GM18868 (cell line): ENCODE measurements at regions not wholly inside any gene's neighbourhood (a gene's known extent, or its start where the extent isn't known, plus 50 kb on each side); places are given as distances from the start of the nearest gene placed in this dataset.

Experiments used
- ATAC-seq: cut with Tn5 transposase; IDR thresholded peaks from one replicate; pipeline ENCODE4 v1.9.1; 2021; ENCODE audit warnings: mild to moderate bottlenecking, moderate library complexity; ENCODE audit not compliant: unreplicated experiment

GRCh38 chr10:78817361-78817760 is 251.4 kb upstream of the ZMIZ1 start:
- ATAC-seq, result no peak

DNA sequence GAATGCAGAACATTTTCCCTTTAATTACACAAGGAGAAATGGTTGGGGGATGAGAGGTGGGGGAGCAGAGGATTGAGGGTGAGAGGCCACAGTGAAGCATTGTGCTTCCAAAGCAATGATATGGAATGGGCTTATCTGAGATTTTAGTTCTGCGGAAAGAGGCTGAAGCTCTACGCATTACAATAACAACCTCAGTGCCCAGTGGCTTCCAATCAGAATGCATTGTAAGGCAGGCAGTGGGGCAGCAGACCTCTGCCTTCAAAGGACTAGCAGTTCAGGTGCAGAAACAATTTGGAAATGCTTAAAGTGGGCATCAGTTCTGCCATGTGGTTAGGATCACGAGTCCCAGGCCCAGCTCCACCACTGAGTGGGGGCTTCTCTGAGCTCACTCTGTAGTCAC is 251.0 kb upstream of the ZMIZ1 start:
- no peak for ATAC-seq

DNA sequence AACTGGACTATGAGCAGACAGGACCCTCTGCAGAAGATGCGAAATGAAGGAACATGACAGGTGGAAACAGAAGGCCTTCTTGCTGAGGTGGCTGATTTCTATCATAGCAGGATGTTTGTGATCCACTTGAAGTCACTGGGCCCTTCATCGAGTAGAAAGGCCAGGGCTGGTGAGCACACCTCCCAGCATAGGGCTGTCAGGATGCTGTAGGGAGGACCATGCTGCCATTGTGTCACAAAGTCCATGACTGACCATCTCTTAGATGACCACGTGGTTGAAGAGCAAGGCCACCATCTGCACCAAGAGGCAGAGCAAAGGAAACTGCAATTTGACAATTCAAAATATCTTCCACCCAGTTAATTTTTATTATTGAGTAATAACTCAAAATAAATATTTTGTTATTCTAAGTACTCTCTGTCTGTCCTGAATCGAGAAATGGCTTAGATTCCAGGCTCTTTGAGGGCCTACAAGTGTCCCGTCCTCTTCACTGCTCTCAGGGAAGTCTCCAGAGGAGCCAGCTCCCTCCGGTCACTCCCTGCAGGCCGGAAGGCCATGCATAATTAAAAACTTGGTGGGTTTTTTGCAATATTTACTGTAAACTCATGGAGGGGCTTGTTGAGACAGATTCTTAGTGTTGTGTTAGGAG is 249.3 kb upstream of the ZMIZ1 start:
- ATAC-seq, result no peak

GRCh38 chr10:78820007-78820362 is 248.8 kb upstream of the ZMIZ1 start:
- no peak for ATAC-seq

DNA sequence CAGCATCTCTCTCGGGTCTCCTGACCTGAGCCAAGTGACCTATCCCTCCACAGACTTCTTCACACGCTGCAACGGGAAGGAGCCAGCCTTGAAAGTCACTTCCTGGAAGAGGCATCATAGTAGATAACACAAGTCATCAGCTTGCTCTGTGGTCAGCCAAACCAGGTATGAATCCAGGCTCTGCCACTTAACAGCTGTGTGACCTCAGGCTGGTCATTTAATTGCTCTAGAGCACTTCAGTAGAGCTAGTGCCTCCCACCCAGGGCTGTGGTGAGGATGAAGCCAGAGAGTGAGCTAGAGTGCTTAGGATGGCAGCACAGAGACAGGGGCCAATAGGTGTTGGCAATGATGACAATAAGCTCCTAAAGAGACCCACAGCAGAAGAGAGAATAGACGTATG is 247.7 kb upstream of the ZMIZ1 start:
- ATAC-seq, result no peak

- no peak for ATAC-seq
Measured at GRCh38 chr10:78828647-78829539, 239.9 kb upstream of the ZMIZ1 start.

- ATAC-seq, result no peak
Measured at GRCh38 chr10:78829565-78829964, 239.2 kb upstream of the ZMIZ1 start.

- no peak for ATAC-seq
Measured at GRCh38 chr10:78830062-78830975, 238.4 kb upstream of the ZMIZ1 start.

DNA sequence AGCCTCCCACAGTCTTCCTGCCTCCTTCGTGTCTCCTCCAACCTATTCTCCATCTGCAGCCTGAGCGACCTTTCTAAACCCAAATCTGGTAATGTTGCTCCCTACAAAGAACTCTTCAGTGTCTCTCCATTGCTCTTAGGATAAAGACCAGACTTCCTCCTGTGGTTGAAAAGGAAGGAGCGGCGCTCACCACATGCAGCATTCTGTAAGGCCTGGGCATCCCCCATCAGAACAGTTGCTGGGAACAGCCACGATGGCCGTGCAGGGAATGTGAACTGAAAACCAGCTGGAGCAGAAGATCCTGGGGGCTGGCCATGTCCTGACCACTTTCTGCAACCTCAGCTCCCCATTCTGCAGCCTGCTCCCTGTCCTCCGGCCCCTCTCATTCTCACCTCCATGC is 237.8 kb upstream of the ZMIZ1 start:
- no peak for ATAC-seq

- ATAC-seq, result no peak
Measured at GRCh38 chr10:78831461-78831860, 237.3 kb upstream of the ZMIZ1 start.

GRCh38 chr10:78832281-78832680 is 236.5 kb upstream of the ZMIZ1 start:
- ATAC-seq, result no peak

DNA sequence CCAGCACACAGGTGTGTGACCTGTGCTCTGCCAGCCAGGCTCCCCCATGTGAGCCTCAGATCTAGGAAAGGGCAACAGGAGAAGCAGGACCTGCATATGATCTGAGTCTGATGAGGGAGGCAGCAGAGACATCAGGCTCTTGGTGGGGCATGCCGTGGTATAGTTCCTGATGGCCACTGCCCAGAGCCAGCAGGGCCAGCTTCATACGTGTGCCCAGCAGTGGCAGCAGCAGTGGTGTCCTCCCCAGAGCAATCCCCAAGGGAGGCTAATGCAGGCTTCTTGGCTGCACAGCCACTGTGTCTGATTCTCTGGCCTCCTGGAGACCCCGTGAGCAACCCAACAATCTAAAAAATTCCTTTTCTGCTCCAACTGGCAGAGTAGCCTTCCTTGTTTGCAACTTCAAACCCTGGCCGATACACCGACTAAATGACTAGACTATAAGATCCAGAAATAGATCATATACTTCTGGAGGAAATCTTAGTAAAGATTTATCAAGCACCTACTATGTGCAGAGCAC is 230.6 kb upstream of the ZMIZ1 start:
- ATAC-seq, result no peak

- ATAC-seq, result no peak
Measured at GRCh38 chr10:78843495-78843894, 225.3 kb upstream of the ZMIZ1 start.

GRCh38 chr10:78844960-78845607 is 223.7 kb upstream of the ZMIZ1 start:
- no peak for ATAC-seq

DNA sequence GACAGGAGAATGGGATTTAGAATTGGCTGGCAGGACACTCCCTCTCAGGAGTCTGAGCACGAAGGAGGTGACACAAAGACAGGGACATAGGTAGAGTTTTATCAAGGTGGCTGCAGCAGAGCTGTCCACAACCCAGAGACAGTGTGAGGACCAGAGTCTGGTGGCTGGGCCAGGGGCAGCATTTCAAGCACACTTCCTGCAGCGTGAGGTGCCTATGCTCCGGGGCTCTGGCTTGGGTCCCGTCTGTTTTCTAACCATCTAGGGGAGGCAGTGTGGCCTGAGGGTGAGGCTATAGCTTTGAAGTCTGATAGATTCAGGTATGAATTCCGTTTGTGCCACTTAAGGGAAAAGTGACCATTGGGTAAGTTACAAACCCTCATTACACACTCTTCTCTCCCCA is 222.7 kb upstream of the ZMIZ1 start:
- ATAC-seq, result no peak

DNA sequence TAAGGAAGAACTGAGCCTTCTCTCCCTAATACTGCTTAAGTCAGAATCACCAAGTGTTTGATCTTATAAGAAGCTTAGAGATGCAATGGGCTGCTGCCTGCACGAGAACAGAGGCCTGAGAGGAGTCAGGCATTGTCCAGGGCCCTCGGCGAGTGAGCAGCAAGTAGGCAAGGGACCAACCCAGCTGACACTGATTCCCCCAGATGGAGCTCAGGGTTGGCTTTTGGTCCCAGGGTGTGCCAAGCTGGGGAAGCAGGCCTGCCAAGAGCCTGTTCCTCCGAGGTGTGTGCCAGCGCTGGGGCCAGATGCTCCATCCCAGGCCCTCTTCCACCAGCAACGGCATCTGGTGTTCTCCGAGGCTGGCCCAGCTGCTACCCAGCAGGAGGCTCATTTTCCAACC is 222.0 kb upstream of the ZMIZ1 start:
- no peak for ATAC-seq

GRCh38 chr10:78847485-78847884 is 221.3 kb upstream of the ZMIZ1 start:
- ATAC-seq, result no peak

GRCh38 chr10:78849115-78849514 is 219.7 kb upstream of the ZMIZ1 start:
- no peak for ATAC-seq

GRCh38 chr10:78849731-78850130 is 219.0 kb upstream of the ZMIZ1 start:
- ATAC-seq, result no peak

DNA sequence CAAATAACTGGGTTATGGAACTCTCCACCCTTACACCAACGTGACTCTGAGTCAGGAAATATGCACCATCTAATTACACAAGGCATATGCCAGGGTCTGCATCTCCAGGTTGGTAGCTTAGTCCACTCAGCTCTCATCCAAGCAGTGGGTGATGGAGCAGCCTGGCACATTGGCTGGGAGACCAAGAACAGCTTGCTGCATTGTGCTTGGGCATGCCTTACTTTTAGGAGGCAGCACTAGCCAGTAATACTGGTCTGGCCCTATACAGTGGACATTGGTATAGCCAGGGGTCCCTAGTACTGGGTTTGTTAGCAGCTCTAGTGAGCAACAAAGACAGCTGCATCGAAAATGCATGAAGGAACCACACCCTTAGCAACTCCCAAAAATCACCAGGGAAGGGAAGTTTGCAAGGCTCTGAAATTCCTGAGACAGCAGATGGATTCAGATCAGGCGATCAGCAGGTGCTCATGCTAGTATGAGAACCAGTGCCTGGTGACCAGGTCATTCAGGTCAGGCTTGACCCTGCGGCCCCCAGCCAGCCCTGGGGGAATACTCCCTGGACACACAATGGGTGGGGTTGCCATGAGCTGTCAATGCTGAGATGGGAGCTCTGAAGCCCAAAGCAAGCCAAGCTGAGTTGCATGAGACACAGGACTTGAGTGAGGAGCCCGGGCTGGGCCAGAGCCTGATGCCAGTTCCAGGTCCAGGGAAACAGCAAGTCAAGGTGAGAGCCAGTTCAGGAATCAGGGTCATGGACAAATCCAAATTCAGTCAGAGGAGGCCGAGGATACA is 217.9 kb upstream of the ZMIZ1 start:
- no peak for ATAC-seq
